IPS-20b (cell line): ENCODE measurements at regions not wholly inside any gene's neighbourhood (a gene's known extent, or its start where the extent isn't known, plus 50 kb on each side); places are given as distances from the start of the nearest gene placed in this dataset.
"Not testable (repeated sequence)": the region's sequence is repeated elsewhere in the genome, so short reads cannot be mapped to it uniquely, and the experiment has no call there.

Source experiments
- H3K27ac ChIP-seq: one replicate; pipeline ENCODE4 v1.5.1; 2013; ENCODE audit warnings: low read length
- H3K27me3 ChIP-seq: 2 replicates; pipeline ENCODE4 v1.6.1; 2013; ENCODE audit warnings: mild to moderate bottlenecking, low read length, inconsistent platforms; ENCODE audit not compliant: insufficient read depth
- H3K36me3 ChIP-seq: 2 replicates; pipeline ENCODE4 v1.6.1; 2013; ENCODE audit warnings: low read depth, mild to moderate bottlenecking, inconsistent platforms, low read length, moderate library complexity; ENCODE audit not compliant: insufficient read depth
- H3K4me1 ChIP-seq: 2 replicates; pipeline ENCODE4 v1.6.1; 2013; ENCODE audit warnings: mild to moderate bottlenecking, control low read depth, inconsistent platforms, low read length, moderate library complexity; ENCODE audit not compliant: insufficient read depth
- H3K4me3 ChIP-seq: 2 replicates; pipeline ENCODE4 v1.5.1; 2013; ENCODE audit warnings: mild to moderate bottlenecking, low read length, inconsistent platforms
- H3K9ac ChIP-seq: 2 replicates; pipeline ENCODE4 v1.6.1; 2013; ENCODE audit warnings: low read depth, mild to moderate bottlenecking, inconsistent platforms, low read length, moderate library complexity
- H3K9me3 ChIP-seq: 2 replicates; pipeline ENCODE4 v1.6.1; 2013; ENCODE audit warnings: mild to moderate bottlenecking, low read depth, low read length, inconsistent platforms; ENCODE audit not compliant: insufficient read depth

- no peak overlapping the region for H3K9ac ChIP-seq
- no peak overlapping the region for H3K4me3 ChIP-seq
- no peaks in the 10 kb centered on the region for H3K27me3 ChIP-seq
- H3K27ac ChIP-seq: no peak overlapping the region
- no peaks in the 10 kb centered on the region for H3K9me3 ChIP-seq
- H3K4me1 ChIP-seq: no peaks in the 10 kb centered on the region
- H3K36me3 ChIP-seq: no peaks in the 10 kb centered on the region
Observed at GRCh38 chr13:97768134-97768533, 185.3 kb upstream of the IPO5 start.

GRCh38 chr13:97770231-97770630 lies 183.2 kb upstream of the IPO5 start:
- H3K27me3 ChIP-seq, H3K4me3 ChIP-seq, H3K9me3 ChIP-seq, H3K4me1 ChIP-seq, H3K27ac ChIP-seq, H3K36me3 ChIP-seq, H3K9ac ChIP-seq: not testable (repeated sequence)

GRCh38 chr13:97772466-97772865 lies 181.0 kb upstream of the IPO5 start:
- H3K4me3 ChIP-seq, H3K27ac ChIP-seq, H3K9ac ChIP-seq, H3K27me3 ChIP-seq, H3K4me1 ChIP-seq, H3K36me3 ChIP-seq, H3K9me3 ChIP-seq: not testable (repeated sequence)

DNA sequence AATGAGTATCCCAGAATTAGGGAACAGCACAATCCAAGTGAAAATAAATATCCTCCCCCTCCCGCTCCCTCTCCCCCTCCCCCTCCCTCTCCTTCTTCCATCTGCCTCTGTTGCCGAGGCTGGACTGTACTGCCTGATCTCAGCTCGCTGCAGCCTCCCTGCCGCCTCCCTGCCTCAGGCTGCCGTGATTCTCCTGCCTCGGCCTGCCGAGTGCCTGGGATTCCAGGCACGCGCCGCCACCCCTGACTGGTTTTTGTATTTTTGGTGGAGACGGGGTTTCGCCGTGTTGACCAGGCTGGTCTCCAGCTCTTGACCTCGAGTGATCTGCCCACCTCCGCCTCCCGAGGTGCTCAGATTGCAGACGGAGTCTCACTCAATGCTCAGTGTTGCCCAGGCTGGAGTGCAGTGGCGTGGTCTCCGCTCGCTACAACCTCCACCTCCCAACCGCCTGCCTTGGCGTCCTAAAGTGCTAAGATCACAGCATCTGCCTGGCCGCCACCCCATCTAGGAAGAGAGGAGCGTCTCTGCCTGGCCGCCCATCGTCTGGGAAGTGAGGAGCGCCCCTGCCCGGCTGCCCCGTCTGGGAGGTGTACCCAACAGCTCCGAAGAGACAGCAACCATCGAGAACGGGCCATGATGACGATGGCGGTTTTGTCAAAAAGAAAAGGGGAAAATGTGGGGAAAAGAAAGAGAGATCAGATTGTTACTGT lies 178.9 kb upstream of the IPO5 start:
- not testable (repeated sequence) for H3K4me1 ChIP-seq, H3K4me3 ChIP-seq, H3K36me3 ChIP-seq, H3K27ac ChIP-seq, H3K9ac ChIP-seq, H3K27me3 ChIP-seq, H3K9me3 ChIP-seq

GRCh38 chr13:97780486-97780885 lies 173.0 kb upstream of the IPO5 start:
- Histone ChIP-seq H3K4me3 (no peak overlapping the region), H3K4me1 (no peaks in the 10 kb centered on the region), H3K36me3 (no peaks in the 10 kb centered on the region), H3K9me3 (no peaks in the 10 kb centered on the region), H3K27me3 (no peaks in the 10 kb centered on the region), H3K9ac (no peak overlapping the region), H3K27ac (no peak overlapping the region)

GRCh38 chr13:97781891-97782305 lies 171.6 kb upstream of the IPO5 start:
- Histone ChIP-seq H3K27me3 (no peaks in the 10 kb centered on the region), H3K27ac (no peak overlapping the region), H3K9me3 (no peaks in the 10 kb centered on the region), H3K4me3 (no peak overlapping the region), H3K4me1 (no peaks in the 10 kb centered on the region), H3K9ac (no peak overlapping the region), H3K36me3 (no peaks in the 10 kb centered on the region)

DNA sequence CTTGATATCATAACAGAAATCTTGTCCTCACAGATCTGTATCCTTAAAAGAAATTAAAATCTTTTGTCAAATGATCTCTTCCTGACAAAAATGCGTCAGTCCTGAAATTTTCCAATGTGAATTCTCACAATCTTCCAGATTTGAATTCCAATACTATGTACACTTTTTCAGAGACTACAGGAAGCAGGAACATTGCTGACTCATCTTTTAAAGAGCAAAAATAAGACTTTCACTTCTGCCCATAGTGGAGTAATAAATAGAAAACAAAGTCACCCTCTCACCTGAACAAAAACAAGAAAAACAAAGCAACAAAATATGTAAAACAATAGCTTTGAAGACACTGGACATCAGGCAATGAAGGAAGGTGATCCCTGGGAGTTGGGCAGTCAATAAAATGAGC lies 167.0 kb upstream of the IPO5 start:
- no peaks in the 10 kb centered on the region for H3K36me3 ChIP-seq
- no peaks in the 10 kb centered on the region for H3K4me1 ChIP-seq
- no peaks in the 10 kb centered on the region for H3K27me3 ChIP-seq
- H3K4me3 ChIP-seq: no peak overlapping the region
- peaks cover 25% of the 10 kb centered on the region; the same call in 1 of the 2 replicates for H3K9me3 ChIP-seq
- no peak overlapping the region for H3K9ac ChIP-seq
- no peak overlapping the region for H3K27ac ChIP-seq

- Histone ChIP-seq H3K9me3 (peaks cover 19% of the 10 kb centered on the region), H3K4me3 (no peak overlapping the region), H3K27me3 (no peaks in the 10 kb centered on the region), H3K27ac (no peak overlapping the region), H3K36me3 (no peaks in the 10 kb centered on the region), H3K9ac (no peak overlapping the region), H3K4me1 (no peaks in the 10 kb centered on the region)
Observed at GRCh38 chr13:97797553-97797952, 155.9 kb upstream of the IPO5 start.

DNA sequence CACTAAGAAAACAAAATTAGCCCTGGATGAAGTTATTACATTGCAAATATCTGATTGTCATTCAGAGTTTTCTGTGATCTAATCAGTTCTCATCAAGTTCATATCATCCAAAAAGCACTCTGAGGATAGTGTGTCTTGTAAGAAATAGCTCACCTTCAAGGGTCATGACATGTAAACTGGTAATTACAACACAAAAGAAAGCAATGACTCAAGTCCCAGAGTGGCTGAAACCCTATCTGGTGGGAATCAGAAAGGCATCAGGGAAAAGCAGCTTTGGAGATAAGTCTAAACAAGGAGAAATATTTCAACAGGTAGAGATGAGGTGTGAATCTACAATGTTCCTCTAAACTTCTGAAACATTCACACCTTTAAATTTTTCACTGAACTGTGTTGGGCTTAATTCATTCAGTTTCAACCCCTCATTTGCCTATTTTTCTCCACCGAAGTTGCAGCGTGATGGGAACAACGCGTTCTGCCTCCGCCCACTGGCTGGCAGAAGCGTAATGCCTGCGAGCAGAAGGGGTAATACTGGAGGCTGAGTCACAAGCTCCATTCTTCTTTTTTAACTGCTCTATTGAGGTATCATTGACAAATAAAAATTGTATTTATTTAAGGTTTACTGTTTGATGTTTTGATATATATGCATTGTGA lies 155.2 kb upstream of the IPO5 start:
- no peak overlapping the region for H3K9ac ChIP-seq
- no peak overlapping the region for H3K4me3 ChIP-seq
- no peak overlapping the region for H3K27ac ChIP-seq
- H3K36me3 ChIP-seq: no peaks in the 10 kb centered on the region
- H3K9me3 ChIP-seq: peaks cover 12% of the 10 kb centered on the region; the same call in 1 of the 2 replicates
- no peaks in the 10 kb centered on the region for H3K27me3 ChIP-seq
- H3K4me1 ChIP-seq: no peaks in the 10 kb centered on the region

DNA sequence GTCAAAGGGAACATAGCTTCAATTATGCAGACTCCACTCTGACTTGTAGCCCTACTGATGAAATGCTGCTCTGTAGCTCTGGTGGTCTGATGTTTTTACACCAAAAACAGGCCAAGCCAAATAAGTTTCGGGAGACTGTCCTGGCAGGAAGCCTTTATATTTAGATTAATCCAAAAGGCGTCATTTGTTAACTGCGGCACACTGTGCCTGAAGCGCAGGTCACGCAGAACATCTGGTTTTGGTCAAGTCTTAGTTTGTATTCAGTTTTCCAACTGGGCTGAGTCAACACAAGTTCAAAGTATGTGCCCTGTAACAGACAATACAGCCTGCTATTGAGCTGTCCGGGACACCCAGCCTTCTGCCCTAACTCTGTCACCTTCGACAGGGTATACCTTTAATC lies 154.6 kb upstream of the IPO5 start:
- no peaks in the 10 kb centered on the region for H3K36me3 ChIP-seq
- no peaks in the 10 kb centered on the region for H3K27me3 ChIP-seq
- H3K27ac ChIP-seq: no peak overlapping the region
- no peak overlapping the region for H3K9ac ChIP-seq
- no peaks in the 10 kb centered on the region for H3K4me1 ChIP-seq
- peaks cover 10% of the 10 kb centered on the region; the same call in 1 of the 2 replicates for H3K9me3 ChIP-seq
- no peak overlapping the region for H3K4me3 ChIP-seq

DNA sequence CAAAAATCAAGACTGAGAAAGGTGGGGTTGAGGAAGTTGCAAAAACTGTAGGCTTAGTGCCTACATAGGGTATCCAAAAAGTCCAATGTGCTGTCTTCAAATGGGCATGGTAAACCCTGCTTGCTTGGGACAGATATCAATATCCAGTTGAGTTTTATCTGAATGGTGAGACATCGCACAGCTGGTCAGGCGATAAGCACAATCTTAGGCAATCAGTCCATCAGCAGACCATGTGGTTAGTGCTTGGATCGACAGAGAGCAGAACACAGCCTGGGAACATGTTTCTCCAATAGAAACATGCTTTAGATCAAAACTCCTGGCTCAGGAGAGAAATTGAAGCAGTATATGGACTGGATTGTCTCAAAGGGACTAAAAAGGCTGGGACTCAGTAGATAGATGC lies 151.3 kb upstream of the IPO5 start:
- Histone ChIP-seq H3K9ac (no peak overlapping the region), H3K4me3 (no peak overlapping the region), H3K36me3 (no peaks in the 10 kb centered on the region), H3K27me3 (no peaks in the 10 kb centered on the region), H3K27ac (no peak overlapping the region), H3K4me1 (no peaks in the 10 kb centered on the region), H3K9me3 (no peaks in the 10 kb centered on the region)

DNA sequence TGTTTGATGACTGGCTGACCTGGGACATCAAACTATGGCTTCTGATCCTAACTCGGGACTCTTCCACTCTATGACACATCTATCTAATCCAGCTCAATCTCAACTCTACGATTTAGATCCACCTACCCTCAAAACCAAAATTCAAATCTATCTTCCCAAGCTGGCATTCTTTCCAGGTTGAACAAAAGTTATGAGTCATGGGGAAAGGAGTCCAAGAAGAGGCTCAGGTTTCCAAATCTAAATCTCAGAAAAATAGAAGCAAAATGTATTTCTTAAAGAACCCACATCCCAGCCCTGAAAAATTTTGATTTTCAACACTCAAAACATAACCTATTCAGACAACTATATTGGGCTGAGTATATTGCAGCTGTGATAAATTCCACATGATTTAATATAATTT lies 143.9 kb upstream of the IPO5 start:
- no peaks in the 10 kb centered on the region for H3K27me3 ChIP-seq
- H3K4me1 ChIP-seq: no peaks in the 10 kb centered on the region
- no peak overlapping the region for H3K4me3 ChIP-seq
- H3K36me3 ChIP-seq: no peaks in the 10 kb centered on the region
- no peak overlapping the region for H3K27ac ChIP-seq
- no peaks in the 10 kb centered on the region for H3K9me3 ChIP-seq
- no peak overlapping the region for H3K9ac ChIP-seq
